Upper lobe of left lung (tissue), 4 donors: ENCODE measurements at regions not wholly inside any gene's neighbourhood (a gene's known extent, or its start where the extent isn't known, plus 50 kb on each side); places are given as distances from the start of the nearest gene placed in this dataset.

Source experiments
- POLR2A ChIP-seq, 4 donors: fragments of 450-650 bp; IDR thresholded peaks; one replicate each; pipeline ENCODE4 v1.5.1; 2016 to 2017; ENCODE audit warnings: antibody characterized with exemption in 4 of 4, mild to moderate bottlenecking in 2 of 4
- TF ChIP-seq, protein P1 (sequence below), 6 experiments: fragments of 450-650 bp in 4 of 6; fragments of 200-600 bp in 2 of 6; sonication (generic) in 2 of 6; IDR thresholded peaks; one replicate each; pipeline ENCODE4 v1.5.1; 2016 to 2019; ENCODE audit warnings: antibody characterized with exemption in 6 of 6

DNA sequence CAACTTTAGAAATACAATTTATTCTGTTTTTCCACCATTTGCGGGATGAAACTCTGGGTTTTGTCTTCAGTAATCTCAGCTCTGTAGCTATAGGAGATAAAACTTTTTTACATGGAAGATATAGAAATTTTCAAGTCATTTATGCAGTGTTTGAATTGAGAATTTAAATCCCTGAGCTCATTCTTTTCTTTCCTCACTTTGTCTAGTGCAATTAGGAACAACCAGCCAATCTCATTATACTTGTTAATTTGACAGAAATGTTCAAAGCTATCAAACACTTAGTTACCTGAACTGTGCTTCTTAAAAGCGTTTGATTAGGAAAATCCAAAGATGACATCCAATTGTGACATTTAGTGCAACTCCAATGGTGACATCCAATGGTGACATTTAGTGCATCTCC, 1014.3 kb downstream of the SLITRK5 start:
- TF ChIP-seq, protein P1, sequence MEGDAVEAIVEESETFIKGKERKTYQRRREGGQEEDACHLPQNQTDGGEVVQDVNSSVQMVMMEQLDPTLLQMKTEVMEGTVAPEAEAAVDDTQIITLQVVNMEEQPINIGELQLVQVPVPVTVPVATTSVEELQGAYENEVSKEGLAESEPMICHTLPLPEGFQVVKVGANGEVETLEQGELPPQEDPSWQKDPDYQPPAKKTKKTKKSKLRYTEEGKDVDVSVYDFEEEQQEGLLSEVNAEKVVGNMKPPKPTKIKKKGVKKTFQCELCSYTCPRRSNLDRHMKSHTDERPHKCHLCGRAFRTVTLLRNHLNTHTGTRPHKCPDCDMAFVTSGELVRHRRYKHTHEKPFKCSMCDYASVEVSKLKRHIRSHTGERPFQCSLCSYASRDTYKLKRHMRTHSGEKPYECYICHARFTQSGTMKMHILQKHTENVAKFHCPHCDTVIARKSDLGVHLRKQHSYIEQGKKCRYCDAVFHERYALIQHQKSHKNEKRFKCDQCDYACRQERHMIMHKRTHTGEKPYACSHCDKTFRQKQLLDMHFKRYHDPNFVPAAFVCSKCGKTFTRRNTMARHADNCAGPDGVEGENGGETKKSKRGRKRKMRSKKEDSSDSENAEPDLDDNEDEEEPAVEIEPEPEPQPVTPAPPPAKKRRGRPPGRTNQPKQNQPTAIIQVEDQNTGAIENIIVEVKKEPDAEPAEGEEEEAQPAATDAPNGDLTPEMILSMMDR (IDR thresholded peaks at IDR 0.05), result no peak
- no peak for TF ChIP-seq POLR2A (IDR thresholded peaks at IDR 0.05)
